ENCODE measurements at regions not wholly inside any gene's neighbourhood (a gene's known extent, or its start where the extent isn't known, plus 50 kb on each side); places are given as distances from the start of the nearest gene placed in this dataset.

- TF ChIP-seq JUNB (IDR thresholded peaks at IDR 0.05; ENCODE audit: unreplicated experiment) (no peak), CTCF (conservative IDR thresholded peaks at IDR 0.05; ENCODE audit: low read depth in 2 of 2) (no peak)
These were observed 180.6 kb downstream of the FOXO1 start for GRCh38 chr13:40485611-40486517.

Data from GM23338 (cell line).